SK-N-SH (cell line): ENCODE measurements at regions not wholly inside any gene's neighbourhood (a gene's known extent, or its start where the extent isn't known, plus 50 kb on each side); places are given as distances from the start of the nearest gene placed in this dataset.

Source experiments
- CTCF ChIA-PET: fragments of 300-600, 350-600 bp; formaldehyde crosslinking; extraction: SDS; loops from one replicate; lab custom pipeline; 2021; lab: Yijun Ruan, JAX
- POLR2A ChIA-PET: fragments of 350-600 bp; sonication (Branson Sonifier 250); formaldehyde crosslinking; extraction: SDS; loops from one replicate; lab custom pipeline; 2020; ENCODE audit warnings: antibody characterized with exemption, inconsistent platforms; lab: Yijun Ruan, JAX
- DNase-seq: peaks from one replicate; pipeline ENCODE4 v3.0.0; 2012
- H2AFZ ChIP-seq: fragments of 200-600 bp; sonication (generic); 2 replicates; pipeline ENCODE4 v1.8.1; 2016; ENCODE audit warnings: antibody characterized with exemption, mild to moderate bottlenecking, low read depth
- H3F3A ChIP-seq: fragments of 200-600 bp; sonication (generic); replicated peaks from 2 replicates; pipeline ENCODE3; 2016; ENCODE audit warnings: antibody characterized with exemption, mild to moderate bottlenecking; ENCODE audit not compliant: insufficient read depth
- H3K27ac ChIP-seq, 2 experiments: fragments of 200-500 bp in 1 of 2; fragments of 200-600 bp in 1 of 2; sonication (Bioruptor generic) in 1 of 2; sonication (generic), shearing (Covaris generic) in 1 of 2; 2 replicates each; pipeline versions ENCODE4 v1.5.1 to v1.6.1; 2014 to 2016; ENCODE audit warnings: low read depth in 2 of 2, inconsistent platforms in 1 of 2, low read length in 1 of 2, mild to moderate bottlenecking in 1 of 2, mixed read lengths in 1 of 2
- H3K27me3 ChIP-seq: fragments of 200-600 bp; sonication (generic), shearing (Covaris generic); 2 replicates; pipeline ENCODE4 v1.6.1; 2016; ENCODE audit warnings: mixed run types; ENCODE audit not compliant: insufficient read depth
- H3K36me3 ChIP-seq, 2 experiments: fragments of 200-500 bp in 1 of 2; fragments of 200-600 bp in 1 of 2; sonication (Bioruptor generic) in 1 of 2; sonication (generic) in 1 of 2; replicated peaks in 1 of 2; 2 replicates each; pipeline versions ENCODE3 to v1.5.1; 2014 to 2016; ENCODE audit warnings: low read length in 1 of 2, mild to moderate bottlenecking in 1 of 2; ENCODE audit not compliant: insufficient read depth in 2 of 2, control insufficient read depth in 1 of 2
- H3K4me1 ChIP-seq, 2 experiments: fragments of 200-500 bp in 1 of 2; fragments of 200-600 bp in 1 of 2; sonication (Bioruptor generic) in 1 of 2; sonication (generic), shearing (Covaris generic) in 1 of 2; 2 replicates each; pipeline versions ENCODE4 v1.5.1 to v1.6.1; 2014 to 2016; ENCODE audit warnings: low read depth in 1 of 2, low read length in 1 of 2, mixed run types in 1 of 2; ENCODE audit not compliant: insufficient read depth in 2 of 2, control insufficient read depth in 1 of 2
- H3K4me2 ChIP-seq: fragments of 200-600 bp; sonication (generic), shearing (Covaris generic); 2 replicates; pipeline ENCODE4 v1.6.1; 2017; ENCODE audit warnings: mixed run types
- H3K4me3 ChIP-seq, 2 experiments: fragments of 200-500 bp in 1 of 2; fragments of 200-600 bp in 1 of 2; sonication (Bioruptor generic) in 1 of 2; sonication (generic), shearing (Covaris generic) in 1 of 2; 2 replicates each; pipeline versions ENCODE4 v1.5.1 to v1.8.1; 2014 to 2016; ENCODE audit warnings: low read depth in 2 of 2, inconsistent platforms in 1 of 2, low read length in 1 of 2, mild to moderate bottlenecking in 1 of 2, mixed read lengths in 1 of 2, moderate library complexity in 1 of 2
- H3K79me2 ChIP-seq: fragments of 200-600 bp; sonication (generic); 2 replicates; pipeline ENCODE4 v1.8.1; 2017; ENCODE audit warnings: mild to moderate bottlenecking; ENCODE audit not compliant: insufficient read depth
- H3K9ac ChIP-seq: fragments of 200-600 bp; sonication (generic); 2 replicates; pipeline ENCODE4 v1.6.1; 2017; ENCODE audit warnings: mixed run types
- H3K9me2 ChIP-seq: fragments of 200-600 bp; sonication (generic); 2 replicates; pipeline ENCODE4 v1.6.1; 2017; ENCODE audit warnings: mixed run types
- H3K9me3 ChIP-seq: fragments of 200-600 bp; sonication (generic); 2 replicates; pipeline ENCODE4 v1.6.1; 2017; ENCODE audit warnings: mixed run types, mild to moderate bottlenecking, moderate library complexity
- H4K20me1 ChIP-seq: fragments of 200-600 bp; sonication (generic); 2 replicates; pipeline ENCODE4 v1.6.1; 2017; ENCODE audit warnings: mild to moderate bottlenecking, mixed run types; ENCODE audit not compliant: insufficient read depth
- ELF1 ChIP-seq: IDR thresholded peaks from 2 replicates; pipeline ENCODE4 v1.4.0; 2012
- FOSL2 ChIP-seq: IDR thresholded peaks from 2 replicates; pipeline ENCODE4 v1.4.0; 2012; ENCODE audit warnings: low read depth, mild to moderate bottlenecking, moderate library complexity, borderline replicate concordance
- FOXJ3 ChIP-seq: sonication (generic); formaldehyde crosslinking; IDR thresholded peaks from 2 replicates; pipeline ENCODE4 v1.5.1; 2020; ENCODE audit warnings: mild to moderate bottlenecking, missing genetic modification reagents
- FOXM1 ChIP-seq: IDR thresholded peaks from 2 replicates; pipeline ENCODE4 v1.4.0; 2012; ENCODE audit warnings: low read depth, mild to moderate bottlenecking
- GABPA ChIP-seq: IDR thresholded peaks from 2 replicates; pipeline ENCODE4 v1.4.0; 2012; ENCODE audit warnings: low read depth, mild to moderate bottlenecking
- GATA2 ChIP-seq: sonication (generic); formaldehyde crosslinking; IDR thresholded peaks from 2 replicates; pipeline ENCODE4 v1.5.0; 2020; ENCODE audit warnings: mild to moderate bottlenecking, missing genetic modification reagents
- JUND ChIP-seq: IDR thresholded peaks from 2 replicates; pipeline ENCODE4 v1.4.0; 2012
- MEF2A ChIP-seq: IDR thresholded peaks from 2 replicates; pipeline ENCODE4 v1.4.0; 2012; ENCODE audit warnings: low read depth, borderline replicate concordance
- POLR2AphosphoS5 ChIP-seq: IDR thresholded peaks from 2 replicates; pipeline ENCODE4 v1.6.1; 2012; ENCODE audit warnings: low read depth, low read length
- RCOR1 ChIP-seq: fragments of 150-350 bp; IDR thresholded peaks from 2 replicates; pipeline ENCODE4 v1.6.1; 2017; ENCODE audit warnings: antibody characterized with exemption, low read length
- RFX5 ChIP-seq: IDR thresholded peaks from 2 replicates; pipeline ENCODE4 v1.6.1; 2012; ENCODE audit warnings: mild to moderate bottlenecking, improper control_type of control experiment, low read length
- RXRA ChIP-seq: IDR thresholded peaks from 2 replicates; pipeline ENCODE4 v1.4.0; 2012; ENCODE audit warnings: low read depth, mild to moderate bottlenecking, borderline replicate concordance
- SMC3 ChIP-seq: IDR thresholded peaks from 2 replicates; pipeline ENCODE4 v1.6.1; 2012; ENCODE audit warnings: low read depth, low read length, improper control_type of control experiment
- USF1 ChIP-seq: IDR thresholded peaks from 2 replicates; pipeline ENCODE4 v1.4.0; 2012; ENCODE audit warnings: low read depth, borderline replicate concordance
- WGBS: methylation state at CpG from one replicate; pipeline ENCODE4 v1.1.6; 2017; ENCODE audit warnings: low lambda C conversion rate; 5-methylcytosine and 5-hydroxymethylcytosine counted together
- TF ChIP-seq, protein P1 (sequence below): fragments of 150-350 bp; IDR thresholded peaks from 2 replicates; pipeline ENCODE4 v1.6.1; 2017; ENCODE audit warnings: antibody characterized with exemption, low read length, low read depth, borderline replicate concordance
- TF ChIP-seq, protein P2 (sequence below): IDR thresholded peaks from 2 replicates; pipeline ENCODE4 v1.4.0; 2012; ENCODE audit warnings: low read depth, borderline replicate concordance

DNA sequence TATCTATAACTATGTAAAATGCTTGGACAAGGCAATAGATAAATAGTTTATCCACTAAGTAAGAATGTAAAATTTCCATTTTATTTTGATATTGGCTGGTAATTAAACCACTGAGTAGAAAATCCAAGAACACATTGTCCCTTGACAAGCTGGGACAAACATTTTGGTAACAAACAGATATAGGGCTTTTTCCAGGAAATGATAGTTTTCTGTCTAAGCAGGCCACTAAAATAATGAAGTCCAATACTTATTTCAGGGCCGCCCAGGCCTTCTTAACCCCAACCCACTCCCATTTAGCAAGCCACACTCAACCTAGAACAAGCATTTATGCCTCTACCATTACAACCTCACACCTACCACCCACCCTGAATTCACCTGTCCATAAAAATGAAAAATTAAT, 368.6 kb downstream of the PRELID2 start:
- POLR2A ChIA-PET = no interaction called here
- Histone ChIP-seq H3K27ac (no peak overlapping the region), H3K79me2 (no peaks in the 10 kb centered on the region), H3K4me2 (no peak overlapping the region), H3K9ac (no peak overlapping the region), H3K27me3 (no peaks in the 10 kb centered on the region), H2AFZ (no peak overlapping the region), H3F3A (no peaks in the 10 kb centered on the region), H3K4me3 (no peak overlapping the region), H3K9me3 (no peaks in the 10 kb centered on the region), H3K4me1 (peaks cover 0 to under 1% of the 10 kb centered on the region in 2 experiments; a peak in 1 of 4 replicates), H3K9me2 (no peaks in the 10 kb centered on the region), H4K20me1 (no peaks in the 10 kb centered on the region), H3K36me3 (no peaks in the 10 kb centered on the region)
- TF ChIP-seq FOSL2 (no peak), FOXJ3 (CRISPR knock-in tag) (no peak), JUND (no peak), FOXM1 (no peak), USF1 (no peak), ELF1 (no peak), SMC3 (no peak), RCOR1 (no peak), RXRA (no peak), GATA2 (CRISPR knock-in tag) (no peak), GABPA (no peak), RFX5 (no peak)
- TF ChIP-seq, protein P1, sequence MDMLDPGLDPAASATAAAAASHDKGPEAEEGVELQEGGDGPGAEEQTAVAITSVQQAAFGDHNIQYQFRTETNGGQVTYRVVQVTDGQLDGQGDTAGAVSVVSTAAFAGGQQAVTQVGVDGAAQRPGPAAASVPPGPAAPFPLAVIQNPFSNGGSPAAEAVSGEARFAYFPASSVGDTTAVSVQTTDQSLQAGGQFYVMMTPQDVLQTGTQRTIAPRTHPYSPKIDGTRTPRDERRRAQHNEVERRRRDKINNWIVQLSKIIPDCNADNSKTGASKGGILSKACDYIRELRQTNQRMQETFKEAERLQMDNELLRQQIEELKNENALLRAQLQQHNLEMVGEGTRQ = no peak
- 100% methylated on average over 1 of the region's 1 CpG for WGBS
- CTCF ChIA-PET = interaction anchor here (1.1 kb wide), 1 partner anchor 10 kb away, joined by 3 read pairs; no protein-coding TSS in a partner anchor
- DNase-seq = no peak

- Histone ChIP-seq H3K27ac (no peak overlapping the region), H3K9me3 (no peaks in the 10 kb centered on the region), H2AFZ (no peak overlapping the region), H3K9ac (no peak overlapping the region), H3K9me2 (no peaks in the 10 kb centered on the region), H3K79me2 (no peaks in the 10 kb centered on the region), H3K4me1 (no peaks in the 10 kb centered on the region), H3F3A (no peaks in the 10 kb centered on the region), H3K36me3 (no peaks in the 10 kb centered on the region), H3K4me3 (no peak overlapping the region), H4K20me1 (no peaks in the 10 kb centered on the region), H3K27me3 (no peaks in the 10 kb centered on the region), H3K4me2 (no peak overlapping the region)
- TF ChIP-seq POLR2AphosphoS5 = no peak
- no peak for TF ChIP-seq RCOR1
- TF ChIP-seq, protein P2, sequence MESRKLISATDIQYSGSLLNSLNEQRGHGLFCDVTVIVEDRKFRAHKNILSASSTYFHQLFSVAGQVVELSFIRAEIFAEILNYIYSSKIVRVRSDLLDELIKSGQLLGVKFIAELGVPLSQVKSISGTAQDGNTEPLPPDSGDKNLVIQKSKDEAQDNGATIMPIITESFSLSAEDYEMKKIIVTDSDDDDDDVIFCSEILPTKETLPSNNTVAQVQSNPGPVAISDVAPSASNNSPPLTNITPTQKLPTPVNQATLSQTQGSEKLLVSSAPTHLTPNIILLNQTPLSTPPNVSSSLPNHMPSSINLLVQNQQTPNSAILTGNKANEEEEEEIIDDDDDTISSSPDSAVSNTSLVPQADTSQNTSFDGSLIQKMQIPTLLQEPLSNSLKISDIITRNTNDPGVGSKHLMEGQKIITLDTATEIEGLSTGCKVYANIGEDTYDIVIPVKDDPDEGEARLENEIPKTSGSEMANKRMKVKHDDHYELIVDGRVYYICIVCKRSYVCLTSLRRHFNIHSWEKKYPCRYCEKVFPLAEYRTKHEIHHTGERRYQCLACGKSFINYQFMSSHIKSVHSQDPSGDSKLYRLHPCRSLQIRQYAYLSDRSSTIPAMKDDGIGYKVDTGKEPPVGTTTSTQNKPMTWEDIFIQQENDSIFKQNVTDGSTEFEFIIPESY = no peak
- TF ChIP-seq MEF2A = no peak
- no peak for TF ChIP-seq SMC3
- CTCF ChIA-PET = interaction anchor here (1.1 kb wide), 1 partner anchor 9 kb away, joined by 3 read pairs; no protein-coding TSS in a partner anchor
- DNase-seq = no peak
- POLR2A ChIA-PET = no interaction called here
- WGBS = 87% methylated on average over 6 of the region's 6 CpGs
Measured at GRCh38 chr5:145465474-145466263, 369.5 kb downstream of the PRELID2 start.
